HEK293T (cell line): ENCODE measurements at regions not wholly inside any gene's neighbourhood (a gene's known extent, or its start where the extent isn't known, plus 50 kb on each side); places are given as distances from the start of the nearest gene placed in this dataset.

Experiments
- ARNT ChIP-seq: fragments of 450-650 bp; IDR thresholded peaks from 2 replicates; pipeline ENCODE4 v1.6.1; 2017; ENCODE audit warnings: mild to moderate bottlenecking
- BHLHE40 ChIP-seq: fragments of 450-650 bp; IDR thresholded peaks from 2 replicates; pipeline ENCODE4 v1.6.1; 2016; ENCODE audit warnings: mild to moderate bottlenecking, moderate library complexity, borderline replicate concordance
- CTBP1 ChIP-seq: fragments of 450-650 bp; IDR thresholded peaks from 2 replicates; pipeline ENCODE4 v1.6.1; 2016; ENCODE audit warnings: borderline replicate concordance
- ELF4 ChIP-seq: fragments of 450-650 bp; IDR thresholded peaks from 2 replicates; pipeline ENCODE4 v1.6.1; 2017; ENCODE audit warnings: antibody characterized with exemption
- FOXK2 ChIP-seq: fragments of 450-650 bp; IDR thresholded peaks from 2 replicates; pipeline ENCODE4 v1.6.1; 2016; ENCODE audit warnings: mild to moderate bottlenecking
- FOXM1 ChIP-seq: fragments of 450-650 bp; IDR thresholded peaks from 2 replicates; pipeline ENCODE4 v1.6.1; 2017; ENCODE audit warnings: mild to moderate bottlenecking, borderline replicate concordance
- HDGF ChIP-seq: fragments of 450-650 bp; IDR thresholded peaks from 2 replicates; pipeline ENCODE4 v1.6.1; 2017; ENCODE audit warnings: antibody characterized with exemption, borderline replicate concordance
- L3MBTL2 ChIP-seq: fragments of 450-650 bp; conservative IDR thresholded peaks from 2 replicates; pipeline ENCODE4 v1.6.1; 2016; ENCODE audit warnings: mild to moderate bottlenecking
- LEF1 ChIP-seq: fragments of 450-650 bp; IDR thresholded peaks from 2 replicates; pipeline ENCODE4 v1.6.1; 2017; ENCODE audit warnings: mild to moderate bottlenecking, borderline replicate concordance
- PKNOX1 ChIP-seq: fragments of 450-650 bp; IDR thresholded peaks from 2 replicates; pipeline ENCODE4 v1.6.1; 2016
- SP1 ChIP-seq: fragments of 450-650 bp; IDR thresholded peaks from 2 replicates; pipeline ENCODE4 v1.6.1; 2017
- SUZ12 ChIP-seq: fragments of 450-650 bp; IDR thresholded peaks from 2 replicates; pipeline ENCODE4 v1.6.1; 2016; ENCODE audit warnings: mild to moderate bottlenecking
- TARDBP ChIP-seq: fragments of 450-650 bp; IDR thresholded peaks from 2 replicates; pipeline ENCODE4 v1.6.1; 2016

- no peak for TF ChIP-seq BHLHE40
- TF ChIP-seq TARDBP = no peak
- no peak for TF ChIP-seq SUZ12
- no peak for TF ChIP-seq SP1
- TF ChIP-seq LEF1 = no peak
- no peak for TF ChIP-seq PKNOX1
- TF ChIP-seq L3MBTL2 = no peak
- TF ChIP-seq HDGF = no peak
- TF ChIP-seq ARNT = no peak
- no peak for TF ChIP-seq FOXK2
- TF ChIP-seq FOXM1 = no peak
- no peak for TF ChIP-seq ELF4
- no peak for TF ChIP-seq CTBP1
Measured at GRCh38 chr21:35674091-35674671, 386.1 kb downstream of the SETD4 start.
